Keratinocyte (primary cell): ENCODE measurements at regions not wholly inside any gene's neighbourhood (a gene's known extent, or its start where the extent isn't known, plus 50 kb on each side); places are given as distances from the start of the nearest gene placed in this dataset.

Experiments
- DNase-seq: peaks from one replicate; pipeline ENCODE4 v3.0.0-alpha.2; 2011; ENCODE audit warnings: low read depth, missing footprints, low spot score
- FAIRE-seq: peaks from 2 replicates; lab custom pipeline; 2011; peaks lifted over from hg19 to GRCh38; lab: Jason Lieb, UNC
- H2AFZ ChIP-seq: 2 replicates; pipeline ENCODE4 v1.6.0; 2012; ENCODE audit warnings: low read length, control low read depth, inconsistent platforms; ENCODE audit not compliant: control insufficient read depth
- H3K27ac ChIP-seq: 2 replicates; pipeline ENCODE4 v1.5.1; 2011; ENCODE audit warnings: low read length; ENCODE audit not compliant: control insufficient read depth, insufficient read depth
- H3K27me3 ChIP-seq: 3 replicates; pipeline ENCODE4 v1.6.0; 2011; ENCODE audit warnings: low read length; ENCODE audit not compliant: control insufficient read depth, insufficient read depth; ENCODE audit errors: extremely low read depth
- H3K36me3 ChIP-seq, 2 experiments: 2 replicates in 1 of 2; 3 replicates in 1 of 2; pipeline ENCODE4 v1.5.1; 2011; ENCODE audit warnings: low read length in 2 of 2, mild to moderate bottlenecking in 1 of 2; ENCODE audit not compliant: control insufficient read depth in 2 of 2, insufficient read depth in 2 of 2; ENCODE audit errors: extremely low read depth in 1 of 2
- H3K4me1 ChIP-seq: 3 replicates; pipeline ENCODE4 v1.5.1; 2011; ENCODE audit warnings: low read length; ENCODE audit not compliant: control insufficient read depth, insufficient read depth; ENCODE audit errors: extremely low read depth
- H3K4me2 ChIP-seq: 3 replicates; pipeline ENCODE4 v1.6.0; 2011; ENCODE audit warnings: low read depth, low read length; ENCODE audit not compliant: control insufficient read depth, insufficient read depth; ENCODE audit errors: extremely low read depth
- H3K4me3 ChIP-seq, 3 experiments: fragments of 200-600 bp in 1 of 3; sonication (generic) in 1 of 3; 2 replicates in 2 of 3; 3 replicates in 1 of 3; pipeline ENCODE4 v1.5.1; 2011 to 2016; ENCODE audit warnings: low read length in 3 of 3, mild to moderate bottlenecking in 3 of 3, control low read depth in 2 of 3, inconsistent platforms in 1 of 3, low read depth in 1 of 3, mixed read lengths in 1 of 3, mixed run types in 1 of 3, moderate library complexity in 1 of 3; ENCODE audit not compliant: control insufficient read depth in 2 of 3, insufficient read depth in 2 of 3; ENCODE audit errors: extremely low read depth in 1 of 3
- H3K79me2 ChIP-seq: 2 replicates; pipeline ENCODE4 v1.6.0; 2012; ENCODE audit warnings: low read length; ENCODE audit not compliant: control insufficient read depth, insufficient read depth
- H3K9ac ChIP-seq: 3 replicates; pipeline ENCODE4 v1.6.0; 2011; ENCODE audit warnings: low read length; ENCODE audit not compliant: control insufficient read depth, insufficient read depth; ENCODE audit errors: extremely low read depth
- H3K9me1 ChIP-seq: 3 replicates; pipeline ENCODE4 v1.6.0; 2011; ENCODE audit warnings: low read length; ENCODE audit not compliant: control insufficient read depth, insufficient read depth; ENCODE audit errors: extremely low read depth
- H3K9me3 ChIP-seq: 2 replicates; pipeline ENCODE4 v1.5.1; 2012; ENCODE audit warnings: low read depth, low read length; ENCODE audit not compliant: control insufficient read depth
- H4K20me1 ChIP-seq: 3 replicates; pipeline ENCODE4 v1.6.0; 2011; ENCODE audit warnings: low read length; ENCODE audit not compliant: control insufficient read depth, insufficient read depth; ENCODE audit errors: extremely low read depth
- CTCF ChIP-seq, 3 experiments: IDR thresholded peaks in 1 of 3; conservative IDR thresholded peaks in 1 of 3; optimal IDR thresholded peaks in 1 of 3; 2 replicates in 2 of 3; 3 replicates in 1 of 3; pipeline versions ENCODE3 to v1.5.1; 2011; ENCODE audit warnings: low read length in 3 of 3, mild to moderate bottlenecking in 3 of 3, moderate library complexity in 2 of 3, control low read depth in 1 of 3, inconsistent platforms in 1 of 3; ENCODE audit not compliant: insufficient read depth in 2 of 3; ENCODE audit errors: extremely low read depth in 1 of 3
- EZH2 ChIP-seq: IDR thresholded peaks from one replicate; pipeline ENCODE4 v1.6.1; 2012; ENCODE audit warnings: inconsistent platforms, mild to moderate bottlenecking, low read length, moderate library complexity
- dilution Hi-C: fragments of 300-500 bp; cut with MboI; formaldehyde crosslinking; loops from one replicate; pipeline ENCODE4 v1.7.0; 2020; ENCODE audit warnings: low sequenced_read_pairs; ENCODE audit not compliant: extremely low pct_ligation_motif_present

GRCh38 chr6:105515054-105515453 lies 112.2 kb upstream of the PREP start:
- no peak overlapping the region for H3K4me3 ChIP-seq
- H3K4me2 ChIP-seq: no peak overlapping the region
- no peaks in the 10 kb centered on the region for H3K79me2 ChIP-seq
- DNase-seq (no peak), FAIRE-seq (peak; percentile 9)
- no peak for TF ChIP-seq CTCF (optimal IDR thresholded peaks at IDR 0.05 in 1 of 3, IDR thresholded peaks at IDR 0.05 in 1 of 3, conservative IDR thresholded peaks at IDR 0.05 in 1 of 3; ENCODE audit: extremely low read depth in 1 of 3, insufficient read depth in 2 of 3, low read length in 3 of 3)
- H3K4me1 ChIP-seq: no peaks in the 10 kb centered on the region
- no peaks in the 10 kb centered on the region for H3K36me3 ChIP-seq
- H3K9ac ChIP-seq: no peak overlapping the region
- no peaks in the 10 kb centered on the region for H3K9me3 ChIP-seq
- H3K27me3 ChIP-seq: no peaks in the 10 kb centered on the region
- H2AFZ ChIP-seq: no peak overlapping the region
- dilution Hi-C loops: no loop called here
- H3K9me1 ChIP-seq: no peaks in the 10 kb centered on the region
- H3K27ac ChIP-seq: no peak overlapping the region
- no peaks in the 10 kb centered on the region for H4K20me1 ChIP-seq

GRCh38 chr6:105514306-105514705 lies 111.4 kb upstream of the PREP start:
- H3K4me2 ChIP-seq: no peak overlapping the region
- no peak overlapping the region for H3K4me3 ChIP-seq
- no peak overlapping the region for H2AFZ ChIP-seq
- no peak overlapping the region for H3K27ac ChIP-seq
- H3K79me2 ChIP-seq: no peaks in the 10 kb centered on the region
- DNase-seq (no peak), FAIRE-seq (peak; percentile 32)
- no peaks in the 10 kb centered on the region for H3K9me1 ChIP-seq
- H4K20me1 ChIP-seq: no peaks in the 10 kb centered on the region
- no peaks in the 10 kb centered on the region for H3K27me3 ChIP-seq
- no peak overlapping the region for H3K9ac ChIP-seq
- no peaks in the 10 kb centered on the region for H3K9me3 ChIP-seq
- no peak for TF ChIP-seq CTCF (optimal IDR thresholded peaks at IDR 0.05 in 1 of 3, IDR thresholded peaks at IDR 0.05 in 1 of 3, conservative IDR thresholded peaks at IDR 0.05 in 1 of 3; ENCODE audit: extremely low read depth in 1 of 3, insufficient read depth in 2 of 3, low read length in 3 of 3)
- no peak for TF ChIP-seq EZH2
- H3K4me1 ChIP-seq: no peaks in the 10 kb centered on the region
- no peaks in the 10 kb centered on the region for H3K36me3 ChIP-seq
- dilution Hi-C loops: no loop called here
